ENCODE measurements at regions not wholly inside any gene's neighbourhood (a gene's known extent, or its start where the extent isn't known, plus 50 kb on each side); places are given as distances from the start of the nearest gene placed in this dataset.

DNA sequence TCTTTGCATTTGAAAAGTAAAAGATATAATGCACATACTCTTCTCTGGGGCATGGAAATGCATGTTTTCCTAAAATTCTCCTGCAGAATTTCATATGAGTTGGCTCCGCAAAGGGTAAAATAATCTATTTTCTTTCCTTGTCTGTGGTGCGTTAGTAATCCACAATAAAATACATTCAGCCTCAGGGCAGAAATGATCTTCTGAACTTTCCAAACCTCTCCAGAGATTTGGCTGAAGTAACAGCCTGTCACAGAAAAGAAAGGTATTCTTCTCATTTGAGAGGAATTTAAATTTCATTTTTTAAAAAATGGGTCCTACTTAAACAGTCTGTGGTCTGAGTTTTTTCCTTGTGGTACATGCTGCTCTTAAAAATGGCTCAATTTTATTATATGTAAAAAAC, 182.7 kb upstream of the DCBLD2 start:
- H3K4me3 ChIP-seq (ENCODE audit: low read length, poor library complexity, severe bottlenecking): no peak overlapping the region
- H3K27me3 ChIP-seq (ENCODE audit: insufficient read depth, low read length, poor library complexity, severe bottlenecking): no peaks in the 10 kb centered on the region
- no peak overlapping the region for H2AFZ ChIP-seq (ENCODE audit: low read length)
- no peaks in the 10 kb centered on the region for H3K36me3 ChIP-seq (ENCODE audit: insufficient read depth, low read length)
- H3K4me1 ChIP-seq (ENCODE audit: insufficient read depth, low read length, poor library complexity, severe bottlenecking): no peaks in the 10 kb centered on the region
- no peaks in the 10 kb centered on the region for H3K79me2 ChIP-seq (ENCODE audit: insufficient read depth, low read length)
- no peaks in the 10 kb centered on the region for H4K20me1 ChIP-seq (ENCODE audit: insufficient read depth, low read length, poor library complexity, severe bottlenecking)
- no peaks in the 10 kb centered on the region for H3K9me2 ChIP-seq (replicated peaks; ENCODE audit: low read depth, low read length)
- no peaks in the 10 kb centered on the region for H3F3A ChIP-seq (ENCODE audit: low read depth)
- H3K4me2 ChIP-seq (ENCODE audit: low read depth, low read length, poor library complexity, severe bottlenecking): no peak overlapping the region
- no peak overlapping the region for H3K9ac ChIP-seq (ENCODE audit: low read depth, low read length, poor library complexity, severe bottlenecking)
- H3K9me3 ChIP-seq (ENCODE audit: insufficient read depth, low read depth, low read length): no peaks in the 10 kb centered on the region
- TF ChIP-seq EZH2phosphoT487 (IDR thresholded peaks at IDR 0.05; ENCODE audit: borderline replicate concordance): no peak
- TF ChIP-seq, protein P1, sequence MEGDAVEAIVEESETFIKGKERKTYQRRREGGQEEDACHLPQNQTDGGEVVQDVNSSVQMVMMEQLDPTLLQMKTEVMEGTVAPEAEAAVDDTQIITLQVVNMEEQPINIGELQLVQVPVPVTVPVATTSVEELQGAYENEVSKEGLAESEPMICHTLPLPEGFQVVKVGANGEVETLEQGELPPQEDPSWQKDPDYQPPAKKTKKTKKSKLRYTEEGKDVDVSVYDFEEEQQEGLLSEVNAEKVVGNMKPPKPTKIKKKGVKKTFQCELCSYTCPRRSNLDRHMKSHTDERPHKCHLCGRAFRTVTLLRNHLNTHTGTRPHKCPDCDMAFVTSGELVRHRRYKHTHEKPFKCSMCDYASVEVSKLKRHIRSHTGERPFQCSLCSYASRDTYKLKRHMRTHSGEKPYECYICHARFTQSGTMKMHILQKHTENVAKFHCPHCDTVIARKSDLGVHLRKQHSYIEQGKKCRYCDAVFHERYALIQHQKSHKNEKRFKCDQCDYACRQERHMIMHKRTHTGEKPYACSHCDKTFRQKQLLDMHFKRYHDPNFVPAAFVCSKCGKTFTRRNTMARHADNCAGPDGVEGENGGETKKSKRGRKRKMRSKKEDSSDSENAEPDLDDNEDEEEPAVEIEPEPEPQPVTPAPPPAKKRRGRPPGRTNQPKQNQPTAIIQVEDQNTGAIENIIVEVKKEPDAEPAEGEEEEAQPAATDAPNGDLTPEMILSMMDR (conservative IDR thresholded peaks at IDR 0.05; ENCODE audit: low read length): no peak

GRCh38 chr3:99071096-99071495, 169.6 kb upstream of the DCBLD2 start:
- H3K4me3 ChIP-seq (ENCODE audit: low read length, poor library complexity, severe bottlenecking): no peak overlapping the region
- H4K20me1 ChIP-seq (ENCODE audit: insufficient read depth, low read length, poor library complexity, severe bottlenecking): no peaks in the 10 kb centered on the region
- no peaks in the 10 kb centered on the region for H3K79me2 ChIP-seq (ENCODE audit: insufficient read depth, low read length)
- H3K9me3 ChIP-seq (ENCODE audit: insufficient read depth, low read depth, low read length): no peaks in the 10 kb centered on the region
- no peaks in the 10 kb centered on the region for H3K9me2 ChIP-seq (replicated peaks; ENCODE audit: low read depth, low read length)
- no peak overlapping the region for H3K9ac ChIP-seq (ENCODE audit: low read depth, low read length, poor library complexity, severe bottlenecking)
- H3K27me3 ChIP-seq (ENCODE audit: insufficient read depth, low read length, poor library complexity, severe bottlenecking): no peaks in the 10 kb centered on the region
- TF ChIP-seq EZH2phosphoT487 (IDR thresholded peaks at IDR 0.05; ENCODE audit: borderline replicate concordance): no peak
- TF ChIP-seq, protein P1 (conservative IDR thresholded peaks at IDR 0.05; ENCODE audit: low read length): no peak
- H2AFZ ChIP-seq (ENCODE audit: low read length): no peak overlapping the region
- H3K4me2 ChIP-seq (ENCODE audit: low read depth, low read length, poor library complexity, severe bottlenecking): no peak overlapping the region
- H3K4me1 ChIP-seq (ENCODE audit: insufficient read depth, low read length, poor library complexity, severe bottlenecking): no peaks in the 10 kb centered on the region
- H3K36me3 ChIP-seq (ENCODE audit: insufficient read depth, low read length): no peaks in the 10 kb centered on the region
- H3F3A ChIP-seq (ENCODE audit: low read depth): no peaks in the 10 kb centered on the region

GRCh38 chr3:99069973-99070372, 168.5 kb upstream of the DCBLD2 start:
- H3K27me3 ChIP-seq (ENCODE audit: insufficient read depth, low read length, poor library complexity, severe bottlenecking): no peaks in the 10 kb centered on the region
- no peaks in the 10 kb centered on the region for H3K9me2 ChIP-seq (replicated peaks; ENCODE audit: low read depth, low read length)
- no peak for TF ChIP-seq EZH2phosphoT487 (IDR thresholded peaks at IDR 0.05; ENCODE audit: borderline replicate concordance)
- TF ChIP-seq, protein P1 (conservative IDR thresholded peaks at IDR 0.05; ENCODE audit: low read length): no peak
- no peak overlapping the region for H2AFZ ChIP-seq (ENCODE audit: low read length)
- H3K79me2 ChIP-seq (ENCODE audit: insufficient read depth, low read length): no peaks in the 10 kb centered on the region
- H3K4me2 ChIP-seq (ENCODE audit: low read depth, low read length, poor library complexity, severe bottlenecking): no peak overlapping the region
- no peaks in the 10 kb centered on the region for H3K36me3 ChIP-seq (ENCODE audit: insufficient read depth, low read length)
- H3F3A ChIP-seq (ENCODE audit: low read depth): no peaks in the 10 kb centered on the region
- no peaks in the 10 kb centered on the region for H4K20me1 ChIP-seq (ENCODE audit: insufficient read depth, low read length, poor library complexity, severe bottlenecking)
- H3K9me3 ChIP-seq (ENCODE audit: insufficient read depth, low read depth, low read length): no peaks in the 10 kb centered on the region
- no peaks in the 10 kb centered on the region for H3K4me1 ChIP-seq (ENCODE audit: insufficient read depth, low read length, poor library complexity, severe bottlenecking)
- no peak overlapping the region for H3K9ac ChIP-seq (ENCODE audit: low read depth, low read length, poor library complexity, severe bottlenecking)
- no peak overlapping the region for H3K4me3 ChIP-seq (ENCODE audit: low read length, poor library complexity, severe bottlenecking)
